MM.1S (cell line): ENCODE measurements at regions not wholly inside any gene's neighbourhood (a gene's known extent, or its start where the extent isn't known, plus 50 kb on each side); places are given as distances from the start of the nearest gene placed in this dataset.

ENCODE experiments used
- DNase-seq: peaks from one replicate; pipeline ENCODE4 v3.0.0-alpha.2; 2015
- H2AFZ ChIP-seq: fragments of 300-600 bp; sonication (generic); 2 replicates; pipeline ENCODE4 v1.6.0; 2016; ENCODE audit warnings: antibody characterized with exemption, low read length
- H3F3A ChIP-seq: fragments of 300-600 bp; sonication (generic); 2 replicates; pipeline ENCODE4 v1.6.1; 2016; ENCODE audit warnings: mild to moderate bottlenecking, antibody characterized with exemption, low read length, moderate library complexity, mixed read lengths; ENCODE audit not compliant: insufficient read depth
- H3K27ac ChIP-seq: fragments of 300-600 bp; sonication (generic); 2 replicates; pipeline ENCODE4 v1.5.1; 2016; ENCODE audit warnings: mild to moderate bottlenecking, low read length
- H3K27me3 ChIP-seq: fragments of 300-600 bp; sonication (generic); replicated peaks from 2 replicates; pipeline ENCODE4 v1.6.0; 2016; ENCODE audit warnings: low read length; ENCODE audit not compliant: insufficient read depth
- H3K36me3 ChIP-seq: fragments of 300-600 bp; sonication (generic); replicated peaks from 2 replicates; pipeline ENCODE4 v1.6.1; 2016; ENCODE audit warnings: mild to moderate bottlenecking, low read length, mixed read lengths; ENCODE audit not compliant: insufficient read depth
- H3K4me1 ChIP-seq: fragments of 300-600 bp; sonication (generic); 2 replicates; pipeline ENCODE4 v1.6.1; 2016; ENCODE audit warnings: low read length, mixed read lengths
- H3K4me2 ChIP-seq: fragments of 300-600 bp; sonication (generic); 2 replicates; pipeline ENCODE4 v1.6.0; 2016; ENCODE audit warnings: low read depth, low read length
- H3K4me3 ChIP-seq: fragments of 300-600 bp; sonication (generic); 2 replicates; pipeline ENCODE4 v1.5.1; 2016; ENCODE audit warnings: low read length, mixed read lengths
- H3K79me2 ChIP-seq: fragments of 300-600 bp; sonication (generic); 2 replicates; pipeline ENCODE4 v1.6.1; 2016; ENCODE audit warnings: mixed run types, low read length, mixed read lengths
- H3K9ac ChIP-seq: fragments of 300-600 bp; sonication (generic); 2 replicates; pipeline ENCODE4 v1.6.1; 2016; ENCODE audit warnings: low read length, mixed read lengths
- H3K9me2 ChIP-seq: fragments of 300-600 bp; sonication (generic); replicated peaks from 2 replicates; pipeline ENCODE4 v1.6.1; 2016; ENCODE audit warnings: mild to moderate bottlenecking, low read length, mixed read lengths; ENCODE audit not compliant: insufficient read depth
- H3K9me3 ChIP-seq: fragments of 300-600 bp; sonication (generic); replicated peaks from 2 replicates; pipeline ENCODE4 v1.6.1; 2016; ENCODE audit warnings: mild to moderate bottlenecking, low read length, mixed read lengths; ENCODE audit not compliant: insufficient read depth
- H4K20me1 ChIP-seq: fragments of 300-600 bp; sonication (generic); 2 replicates; pipeline ENCODE4 v1.6.1; 2016; ENCODE audit warnings: mild to moderate bottlenecking, low read length, moderate library complexity, mixed read lengths; ENCODE audit not compliant: insufficient read depth
- EZH2 ChIP-seq: fragments of 300-600 bp; sonication (generic); optimal IDR thresholded peaks from 2 replicates; pipeline ENCODE3; 2017; ENCODE audit warnings: low read depth, mild to moderate bottlenecking, antibody characterized with exemption, low read length, mixed read lengths
- EZH2phosphoT487 ChIP-seq: fragments of 300-600 bp; sonication (generic); IDR thresholded peaks from 2 replicates; pipeline ENCODE4 v1.6.1; 2018; ENCODE audit warnings: antibody characterized with exemption, low read length
- TF ChIP-seq, protein P1 (sequence below): fragments of 300-600 bp; sonication (generic); IDR thresholded peaks from 2 replicates; pipeline ENCODE4 v1.5.1; 2016; ENCODE audit warnings: antibody characterized with exemption, low read length, mixed read lengths

DNA sequence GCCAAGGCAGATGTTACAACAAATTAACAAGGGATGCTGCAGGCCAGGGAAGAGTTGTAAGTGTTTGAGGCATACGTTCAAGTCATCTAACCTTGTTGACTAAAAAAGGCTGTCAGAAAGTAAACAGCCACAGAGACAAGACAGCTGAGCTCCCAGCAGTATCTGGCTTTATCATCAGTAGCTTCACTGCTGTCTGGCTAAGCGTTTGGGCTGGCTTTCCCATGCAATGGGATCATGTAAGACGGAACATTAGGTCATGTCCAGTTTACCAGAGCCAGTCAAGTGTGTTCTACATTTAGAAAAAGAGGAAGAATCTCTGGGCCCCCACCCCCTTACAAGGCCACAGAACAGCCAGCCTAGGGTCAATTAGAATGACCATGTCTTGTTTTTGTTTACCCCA lies 51.3 kb upstream of the GSAP start:
- H4K20me1 ChIP-seq: no peaks in the 10 kb centered on the region
- DNase-seq: no peak
- no peaks in the 10 kb centered on the region for H3F3A ChIP-seq
- no peak overlapping the region for H3K4me3 ChIP-seq
- H3K4me1 ChIP-seq: peaks cover 4% of the 10 kb centered on the region; the same call in 1 of the 2 replicates
- H3K27ac ChIP-seq: no peak overlapping the region
- H3K9me3 ChIP-seq: no peaks in the 10 kb centered on the region
- H3K4me2 ChIP-seq: no peak overlapping the region
- H3K27me3 ChIP-seq: no peaks in the 10 kb centered on the region
- H3K36me3 ChIP-seq: no peaks in the 10 kb centered on the region
- TF ChIP-seq, protein P1, sequence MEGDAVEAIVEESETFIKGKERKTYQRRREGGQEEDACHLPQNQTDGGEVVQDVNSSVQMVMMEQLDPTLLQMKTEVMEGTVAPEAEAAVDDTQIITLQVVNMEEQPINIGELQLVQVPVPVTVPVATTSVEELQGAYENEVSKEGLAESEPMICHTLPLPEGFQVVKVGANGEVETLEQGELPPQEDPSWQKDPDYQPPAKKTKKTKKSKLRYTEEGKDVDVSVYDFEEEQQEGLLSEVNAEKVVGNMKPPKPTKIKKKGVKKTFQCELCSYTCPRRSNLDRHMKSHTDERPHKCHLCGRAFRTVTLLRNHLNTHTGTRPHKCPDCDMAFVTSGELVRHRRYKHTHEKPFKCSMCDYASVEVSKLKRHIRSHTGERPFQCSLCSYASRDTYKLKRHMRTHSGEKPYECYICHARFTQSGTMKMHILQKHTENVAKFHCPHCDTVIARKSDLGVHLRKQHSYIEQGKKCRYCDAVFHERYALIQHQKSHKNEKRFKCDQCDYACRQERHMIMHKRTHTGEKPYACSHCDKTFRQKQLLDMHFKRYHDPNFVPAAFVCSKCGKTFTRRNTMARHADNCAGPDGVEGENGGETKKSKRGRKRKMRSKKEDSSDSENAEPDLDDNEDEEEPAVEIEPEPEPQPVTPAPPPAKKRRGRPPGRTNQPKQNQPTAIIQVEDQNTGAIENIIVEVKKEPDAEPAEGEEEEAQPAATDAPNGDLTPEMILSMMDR: no peak
- TF ChIP-seq EZH2phosphoT487: no peak
- no peak for TF ChIP-seq EZH2
- no peaks in the 10 kb centered on the region for H3K79me2 ChIP-seq
- no peaks in the 10 kb centered on the region for H3K9me2 ChIP-seq
- no peak overlapping the region for H3K9ac ChIP-seq
- no peak overlapping the region for H2AFZ ChIP-seq

DNA sequence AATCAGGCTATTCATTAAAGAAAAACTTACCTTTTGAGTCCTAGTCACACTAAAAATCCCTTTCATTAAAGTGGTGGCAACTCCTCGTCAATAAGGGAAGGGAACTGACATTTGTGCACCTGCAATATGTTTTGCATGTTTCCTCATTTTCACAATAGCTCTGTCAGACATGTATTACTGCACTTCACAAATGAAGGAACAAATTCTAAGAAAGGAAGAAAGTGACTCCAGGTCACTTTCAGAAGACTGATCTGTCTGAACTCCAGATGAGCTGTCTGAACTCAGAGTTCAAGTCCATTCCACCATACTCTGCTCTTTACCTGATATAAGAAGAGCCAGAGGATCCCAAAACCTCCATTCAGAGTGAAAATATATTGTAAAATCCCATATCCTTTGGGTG lies 50.3 kb upstream of the GSAP start:
- Histone ChIP-seq H3K4me3 (no peak overlapping the region), H3K79me2 (no peaks in the 10 kb centered on the region), H3K36me3 (no peaks in the 10 kb centered on the region), H3K9ac (no peak overlapping the region), H3K4me2 (no peak overlapping the region), H2AFZ (no peak overlapping the region), H3K9me3 (no peaks in the 10 kb centered on the region), H3K27me3 (no peaks in the 10 kb centered on the region), H4K20me1 (no peaks in the 10 kb centered on the region), H3K9me2 (no peaks in the 10 kb centered on the region), H3F3A (no peaks in the 10 kb centered on the region), H3K4me1 (peaks cover 4% of the 10 kb centered on the region; the same call in 1 of the 2 replicates), H3K27ac (no peak overlapping the region)
- TF ChIP-seq, protein P1: no peak
- TF ChIP-seq EZH2 (no peak), EZH2phosphoT487 (no peak)
- no peak for DNase-seq
